T-helper 2 cell treated with Interferon-gamma antibody and Interleukin-4, amounts not matched to agents 5 μg/mL and 100 μg/mL, for 36 hours (primary cell): ENCODE measurements at regions not wholly inside any gene's neighbourhood (a gene's known extent, or its start where the extent isn't known, plus 50 kb on each side); places are given as distances from the start of the nearest gene placed in this dataset.

ENCODE experiments used
- DNase-seq: peaks from one replicate; pipeline ENCODE4 v3.0.0; 2021; ENCODE audit warnings: low spot score
- H3K27ac Mint-ChIP-seq: one replicate; pipeline ENCODE4 v1.8.0; 2021; ENCODE audit warnings: mild to moderate bottlenecking, mixed read lengths
- H3K27me3 Mint-ChIP-seq: one replicate; pipeline ENCODE4 v1.8.0; 2021; ENCODE audit warnings: low read depth, mixed read lengths
- H3K36me3 Mint-ChIP-seq: one replicate; pipeline ENCODE4 v1.8.0; 2021; ENCODE audit warnings: low read depth, mixed read lengths
- H3K4me1 Mint-ChIP-seq: one replicate; pipeline ENCODE4 v1.8.0; 2021; ENCODE audit warnings: low read depth, mixed read lengths
- H3K4me3 Mint-ChIP-seq: one replicate; pipeline ENCODE4 v1.8.0; 2022; ENCODE audit warnings: mild to moderate bottlenecking, moderate library complexity, mixed read lengths
- H3K9me3 Mint-ChIP-seq: one replicate; pipeline ENCODE4 v1.8.0; 2021; ENCODE audit warnings: mixed read lengths

- Mint-ChIP-seq H3K27me3 (no peaks in the 10 kb centered on the region), H3K36me3 (no peaks in the 10 kb centered on the region), H3K9me3 (no peaks in the 10 kb centered on the region), H3K27ac (no peak overlapping the region), H3K4me3 (no peak overlapping the region), H3K4me1 (no peaks in the 10 kb centered on the region)
- no peak for DNase-seq
Observed at GRCh38 chr19:29439021-29439420, 86.8 kb upstream of the VSTM2B start.

GRCh38 chr19:29439688-29440550, 85.9 kb upstream of the VSTM2B start:
- H3K36me3 Mint-ChIP-seq: no peaks in the 10 kb centered on the region
- no peaks in the 10 kb centered on the region for H3K9me3 Mint-ChIP-seq
- no peaks in the 10 kb centered on the region for H3K4me1 Mint-ChIP-seq
- no peaks in the 10 kb centered on the region for H3K27me3 Mint-ChIP-seq
- no peak overlapping the region for H3K4me3 Mint-ChIP-seq
- no peak for DNase-seq
- H3K27ac Mint-ChIP-seq: no peak overlapping the region

- Mint-ChIP-seq H3K4me1 (no peaks in the 10 kb centered on the region), H3K36me3 (no peaks in the 10 kb centered on the region), H3K9me3 (no peaks in the 10 kb centered on the region), H3K27ac (no peak overlapping the region), H3K4me3 (no peak overlapping the region), H3K27me3 (no peaks in the 10 kb centered on the region)
- DNase-seq: no peak
Observed at GRCh38 chr19:29442094-29442493, 83.7 kb upstream of the VSTM2B start.

- no peak overlapping the region for H3K27ac Mint-ChIP-seq
- H3K36me3 Mint-ChIP-seq: no peaks in the 10 kb centered on the region
- H3K9me3 Mint-ChIP-seq: no peaks in the 10 kb centered on the region
- no peak overlapping the region for H3K4me3 Mint-ChIP-seq
- H3K4me1 Mint-ChIP-seq: no peaks in the 10 kb centered on the region
- no peaks in the 10 kb centered on the region for H3K27me3 Mint-ChIP-seq
- DNase-seq: no peak
Observed at GRCh38 chr19:29442910-29443309, 82.9 kb upstream of the VSTM2B start.

GRCh38 chr19:29445246-29445645, 80.5 kb upstream of the VSTM2B start:
- no peak for DNase-seq
- Mint-ChIP-seq H3K9me3 (no peaks in the 10 kb centered on the region), H3K27me3 (no peaks in the 10 kb centered on the region), H3K36me3 (no peaks in the 10 kb centered on the region), H3K27ac (no peak overlapping the region), H3K4me3 (no peak overlapping the region), H3K4me1 (no peaks in the 10 kb centered on the region)

- no peaks in the 10 kb centered on the region for H3K27me3 Mint-ChIP-seq
- DNase-seq: no peak
- no peak overlapping the region for H3K4me3 Mint-ChIP-seq
- H3K9me3 Mint-ChIP-seq: no peaks in the 10 kb centered on the region
- no peaks in the 10 kb centered on the region for H3K4me1 Mint-ChIP-seq
- H3K27ac Mint-ChIP-seq: no peak overlapping the region
- H3K36me3 Mint-ChIP-seq: no peaks in the 10 kb centered on the region
Observed at GRCh38 chr19:29446361-29446760, 79.4 kb upstream of the VSTM2B start.

GRCh38 chr19:29448046-29448445, 77.7 kb upstream of the VSTM2B start:
- H3K36me3 Mint-ChIP-seq: no peaks in the 10 kb centered on the region
- DNase-seq: no peak
- H3K4me1 Mint-ChIP-seq: no peaks in the 10 kb centered on the region
- no peaks in the 10 kb centered on the region for H3K9me3 Mint-ChIP-seq
- no peak overlapping the region for H3K27ac Mint-ChIP-seq
- no peaks in the 10 kb centered on the region for H3K27me3 Mint-ChIP-seq
- no peak overlapping the region for H3K4me3 Mint-ChIP-seq

GRCh38 chr19:29449371-29449770, 76.4 kb upstream of the VSTM2B start:
- no peaks in the 10 kb centered on the region for H3K4me1 Mint-ChIP-seq
- H3K36me3 Mint-ChIP-seq: no peaks in the 10 kb centered on the region
- DNase-seq: no peak
- H3K4me3 Mint-ChIP-seq: no peak overlapping the region
- H3K27me3 Mint-ChIP-seq: no peaks in the 10 kb centered on the region
- no peak overlapping the region for H3K27ac Mint-ChIP-seq
- no peaks in the 10 kb centered on the region for H3K9me3 Mint-ChIP-seq

GRCh38 chr19:29450306-29450705, 75.5 kb upstream of the VSTM2B start:
- Mint-ChIP-seq H3K4me1 (no peaks in the 10 kb centered on the region), H3K27ac (no peak overlapping the region), H3K27me3 (no peaks in the 10 kb centered on the region), H3K4me3 (no peak overlapping the region), H3K36me3 (no peaks in the 10 kb centered on the region), H3K9me3 (no peaks in the 10 kb centered on the region)
- no peak for DNase-seq

GRCh38 chr19:29450812-29451211, 75.0 kb upstream of the VSTM2B start:
- no peaks in the 10 kb centered on the region for H3K27me3 Mint-ChIP-seq
- no peak overlapping the region for H3K27ac Mint-ChIP-seq
- H3K4me1 Mint-ChIP-seq: no peaks in the 10 kb centered on the region
- no peak overlapping the region for H3K4me3 Mint-ChIP-seq
- H3K9me3 Mint-ChIP-seq: no peaks in the 10 kb centered on the region
- H3K36me3 Mint-ChIP-seq: no peaks in the 10 kb centered on the region
- no peak for DNase-seq

- H3K4me3 Mint-ChIP-seq: no peak overlapping the region
- no peaks in the 10 kb centered on the region for H3K36me3 Mint-ChIP-seq
- no peak for DNase-seq
- no peaks in the 10 kb centered on the region for H3K4me1 Mint-ChIP-seq
- no peak overlapping the region for H3K27ac Mint-ChIP-seq
- H3K27me3 Mint-ChIP-seq: no peaks in the 10 kb centered on the region
- H3K9me3 Mint-ChIP-seq: peaks cover 13% of the 10 kb centered on the region
Observed at GRCh38 chr19:29454109-29454508, 71.7 kb upstream of the VSTM2B start.

GRCh38 chr19:29457413-29457812, 68.4 kb upstream of the VSTM2B start:
- no peaks in the 10 kb centered on the region for H3K4me1 Mint-ChIP-seq
- no peak overlapping the region for H3K4me3 Mint-ChIP-seq
- H3K27me3 Mint-ChIP-seq: no peaks in the 10 kb centered on the region
- no peak overlapping the region for H3K27ac Mint-ChIP-seq
- H3K9me3 Mint-ChIP-seq: peaks cover 13% of the 10 kb centered on the region
- no peaks in the 10 kb centered on the region for H3K36me3 Mint-ChIP-seq
- no peak for DNase-seq

GRCh38 chr19:29467824-29468401, 57.9 kb upstream of the VSTM2B start:
- no peak overlapping the region for H3K27ac Mint-ChIP-seq
- no peaks in the 10 kb centered on the region for H3K9me3 Mint-ChIP-seq
- peaks cover 19% of the 10 kb centered on the region for H3K27me3 Mint-ChIP-seq
- H3K36me3 Mint-ChIP-seq: no peaks in the 10 kb centered on the region
- H3K4me1 Mint-ChIP-seq: no peaks in the 10 kb centered on the region
- DNase-seq: no peak
- H3K4me3 Mint-ChIP-seq: no peak overlapping the region

GRCh38 chr19:29475469-29475868, 50.3 kb upstream of the VSTM2B start:
- peaks cover 3% of the 10 kb centered on the region for H3K9me3 Mint-ChIP-seq
- no peak overlapping the region for H3K27ac Mint-ChIP-seq
- no peaks in the 10 kb centered on the region for H3K4me1 Mint-ChIP-seq
- no peak for DNase-seq
- no peaks in the 10 kb centered on the region for H3K36me3 Mint-ChIP-seq
- H3K27me3 Mint-ChIP-seq: peaks cover 3% of the 10 kb centered on the region
- no peak overlapping the region for H3K4me3 Mint-ChIP-seq
